LNCaP clone FGC (cell line): ENCODE measurements at regions not wholly inside any gene's neighbourhood (a gene's known extent, or its start where the extent isn't known, plus 50 kb on each side); places are given as distances from the start of the nearest gene placed in this dataset.
"Not testable (repeated sequence)": the region's sequence is repeated elsewhere in the genome, so short reads cannot be mapped to it uniquely, and the experiment has no call there.

Experiments used
- DNase-seq: peaks from one replicate; pipeline ENCODE4 v3.0.0-alpha.2; 2011; ENCODE audit warnings: low read depth
- H3K4me3 ChIP-seq: 2 replicates; pipeline ENCODE4 v1.5.1; 2011; ENCODE audit warnings: mild to moderate bottlenecking, low read depth, low read length, control low read depth
- CTCF ChIP-seq: IDR thresholded peaks from 2 replicates; pipeline ENCODE4 v1.5.1; 2012; ENCODE audit warnings: mild to moderate bottlenecking; ENCODE audit not compliant: control insufficient read depth, insufficient read depth; ENCODE audit errors: extremely low read depth

GRCh38 chr12:89156340-89156739 is 196.0 kb downstream of the DUSP6 start:
- DNase-seq: no peak
- no peak overlapping the region for H3K4me3 ChIP-seq
- no peak for TF ChIP-seq CTCF

- no peak overlapping the region for H3K4me3 ChIP-seq
- no peak for TF ChIP-seq CTCF
- DNase-seq: no peak
Observed at GRCh38 chr12:89155826-89156225, 196.5 kb downstream of the DUSP6 start.

GRCh38 chr12:89154743-89155499 is 197.4 kb downstream of the DUSP6 start:
- no peak overlapping the region for H3K4me3 ChIP-seq
- TF ChIP-seq CTCF: no peak
- no peak for DNase-seq

GRCh38 chr12:89153341-89153740 is 199.0 kb downstream of the DUSP6 start:
- H3K4me3 ChIP-seq: no peak overlapping the region
- no peak for DNase-seq
- TF ChIP-seq CTCF: no peak

- no peak for DNase-seq
- no peak for TF ChIP-seq CTCF
Observed at GRCh38 chr12:89151536-89151935, 200.8 kb downstream of the DUSP6 start.

DNA sequence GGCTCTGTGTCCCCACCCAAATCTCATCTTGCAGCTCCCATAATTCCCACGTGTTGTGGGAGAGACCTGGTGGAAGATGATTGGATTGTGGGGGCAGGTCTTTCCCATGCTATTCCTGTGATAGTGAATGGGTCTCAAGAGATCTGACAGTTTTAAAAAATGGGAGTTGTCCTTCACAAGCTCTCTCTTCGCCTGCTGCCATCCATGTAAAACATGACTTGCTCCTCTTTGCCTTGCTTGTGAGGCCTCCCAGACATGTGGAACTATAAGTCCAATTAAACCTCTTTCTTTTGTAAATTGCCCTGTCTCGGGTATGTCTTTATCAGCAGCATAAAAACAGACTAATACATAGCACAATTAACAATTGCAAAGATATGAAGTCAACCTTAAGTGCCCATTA is 201.5 kb downstream of the DUSP6 start:
- H3K4me3 ChIP-seq, DNase-seq: not testable (repeated sequence)

More at GRCh38 chr12:89151536-89151935, 200.8 kb downstream of the DUSP6 start:
- H3K4me3 ChIP-seq: no peak overlapping the region

DNA sequence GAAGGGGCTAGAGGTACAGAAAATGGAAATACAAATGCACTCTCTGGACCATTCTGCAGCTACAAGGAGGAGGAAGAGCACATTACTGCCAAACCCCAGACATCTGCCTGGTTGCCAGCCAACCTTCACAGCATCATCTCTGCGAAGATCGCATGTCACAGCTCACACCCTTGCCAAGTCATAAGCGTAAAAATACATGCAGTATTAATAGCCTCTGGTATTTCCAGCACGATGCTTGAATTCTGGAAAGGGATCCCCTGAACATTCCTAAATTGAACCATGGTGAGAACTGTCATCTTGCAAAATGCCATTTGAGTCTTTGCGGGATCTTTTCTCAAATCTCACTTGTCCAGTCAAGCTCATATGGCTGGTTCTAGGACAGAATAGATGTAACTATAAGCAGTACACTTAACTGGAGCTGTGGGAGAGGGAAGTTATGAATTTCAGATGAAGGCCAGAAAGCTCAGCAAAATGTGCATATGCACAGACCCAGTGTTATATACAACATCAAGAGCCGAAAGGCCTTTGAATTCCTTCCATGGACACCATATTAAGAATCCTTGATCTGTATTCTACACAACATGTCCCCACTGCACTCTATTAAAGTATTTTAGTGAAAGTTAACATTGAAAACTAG is 211.6 kb downstream of the DUSP6 start:
- TF ChIP-seq CTCF: no peak
- H3K4me3 ChIP-seq: no peak overlapping the region
- DNase-seq: no peak
